Muscle of leg (tissue), 3 donors: ENCODE measurements at regions not wholly inside any gene's neighbourhood (a gene's known extent, or its start where the extent isn't known, plus 50 kb on each side); places are given as distances from the start of the nearest gene placed in this dataset.
A peak's percentile ranks its signal among the peaks of the same experiment; 100 is the strongest.

ENCODE experiments used
- DNase-seq: peaks from one replicate; pipeline ENCODE4 v3.0.0; 2013
- H3K27ac ChIP-seq: one replicate; pipeline ENCODE4 v1.5.1; 2013; ENCODE audit warnings: mild to moderate bottlenecking, low read length, control low read depth
- H3K27me3 ChIP-seq: one replicate; pipeline ENCODE4 v1.6.1; 2013; ENCODE audit warnings: low read length; ENCODE audit not compliant: control insufficient read depth, insufficient read depth
- H3K36me3 ChIP-seq: one replicate; pipeline ENCODE4 v1.6.1; 2013; ENCODE audit warnings: low read length; ENCODE audit not compliant: control insufficient read depth, insufficient read depth
- H3K4me1 ChIP-seq: one replicate; pipeline ENCODE4 v1.6.1; 2013; ENCODE audit warnings: low read length; ENCODE audit not compliant: control insufficient read depth, insufficient read depth
- H3K4me3 ChIP-seq: one replicate; pipeline ENCODE4 v1.5.1; 2013; ENCODE audit warnings: low read length, control low read depth
- H3K9me3 ChIP-seq: replicated peaks from 2 replicates; pipeline ENCODE4 v1.6.1; 2013; ENCODE audit warnings: low read depth, low read length; ENCODE audit not compliant: control insufficient read depth
- WGBS: methylation state at CpG from one replicate; pipeline ENCODE4 v1.1.5; 2013; ENCODE audit warnings: missing lambda C conversion rate; ENCODE audit not compliant: insufficient coverage; 5-methylcytosine and 5-hydroxymethylcytosine counted together

- Histone ChIP-seq H3K4me3 (no peak overlapping the region), H3K4me1 (no peaks in the 10 kb centered on the region), H3K36me3 (no peaks in the 10 kb centered on the region), H3K27me3 (peaks cover 3% of the 10 kb centered on the region), H3K27ac (no peak overlapping the region), H3K9me3 (peaks cover 15% of the 10 kb centered on the region)
- WGBS: 49% methylated on average over 4 of the region's 4 CpGs
- DNase-seq: no peak
These were observed 231.0 kb downstream of the C16orf95 start for GRCh38 chr16:87086156-87086555.

GRCh38 chr16:87086575-87086974, 230.6 kb downstream of the C16orf95 start:
- Histone ChIP-seq H3K36me3 (no peaks in the 10 kb centered on the region), H3K9me3 (peaks cover 12% of the 10 kb centered on the region), H3K27ac (no peak overlapping the region), H3K27me3 (peaks cover 7% of the 10 kb centered on the region), H3K4me1 (no peaks in the 10 kb centered on the region), H3K4me3 (no peak overlapping the region)
- no peak for DNase-seq

GRCh38 chr16:87092958-87093357, 224.2 kb downstream of the C16orf95 start:
- H3K4me3 ChIP-seq: no peak overlapping the region
- H3K36me3 ChIP-seq: no peaks in the 10 kb centered on the region
- H3K9me3 ChIP-seq: no peaks in the 10 kb centered on the region
- no peaks in the 10 kb centered on the region for H3K4me1 ChIP-seq
- DNase-seq: no peak
- no peak overlapping the region for H3K27ac ChIP-seq
- peaks cover 35% of the 10 kb centered on the region for H3K27me3 ChIP-seq
- WGBS: 94% methylated on average over 5 of the region's 5 CpGs

- no peak for DNase-seq
- Histone ChIP-seq H3K36me3 (no peaks in the 10 kb centered on the region), H3K4me1 (peaks cover 6% of the 10 kb centered on the region), H3K4me3 (no peak overlapping the region), H3K27me3 (peaks cover 42% of the 10 kb centered on the region), H3K9me3 (no peaks in the 10 kb centered on the region), H3K27ac (no peak overlapping the region)
- 69% methylated on average over 8 of the region's 18 CpGs for WGBS
These were observed 223.2 kb downstream of the C16orf95 start for GRCh38 chr16:87093804-87094555.

GRCh38 chr16:87094556-87094865, 222.7 kb downstream of the C16orf95 start:
- WGBS: 70% methylated on average over 2 of the region's 5 CpGs
- peaks cover 10% of the 10 kb centered on the region for H3K4me1 ChIP-seq
- peaks cover 47% of the 10 kb centered on the region for H3K27me3 ChIP-seq

GRCh38 chr16:87095271-87095670, 221.9 kb downstream of the C16orf95 start:
- 36% methylated on average over 3 of the region's 5 CpGs for WGBS
- Histone ChIP-seq H3K27me3 (peaks cover 49% of the 10 kb centered on the region), H3K4me3 (no peak overlapping the region), H3K9me3 (no peaks in the 10 kb centered on the region), H3K4me1 (peaks cover 12% of the 10 kb centered on the region), H3K36me3 (no peaks in the 10 kb centered on the region), H3K27ac (no peak overlapping the region)
- DNase-seq: no peak

More at GRCh38 chr16:87094556-87094865, 222.7 kb downstream of the C16orf95 start:
- H3K36me3 ChIP-seq: no peaks in the 10 kb centered on the region
- H3K9me3 ChIP-seq: no peaks in the 10 kb centered on the region
- no peak overlapping the region for H3K27ac ChIP-seq
- no peak for DNase-seq
- H3K4me3 ChIP-seq: no peak overlapping the region

- Histone ChIP-seq H3K4me1 (peaks cover 12% of the 10 kb centered on the region), H3K36me3 (no peaks in the 10 kb centered on the region), H3K27me3 (peaks cover 49% of the 10 kb centered on the region), H3K4me3 (no peak overlapping the region), H3K27ac (no peak overlapping the region), H3K9me3 (no peaks in the 10 kb centered on the region)
- DNase-seq: no peak
- 83% methylated on average over 7 of the region's 11 CpGs for WGBS
These were observed 220.4 kb downstream of the C16orf95 start for GRCh38 chr16:87096746-87097333.

- H3K27ac ChIP-seq: no peak overlapping the region
- WGBS: 81% methylated on average over 5 of the region's 5 CpGs
- H3K4me1 ChIP-seq: peaks cover 12% of the 10 kb centered on the region
- no peaks in the 10 kb centered on the region for H3K9me3 ChIP-seq
- H3K4me3 ChIP-seq: no peak overlapping the region
- peaks cover 44% of the 10 kb centered on the region for H3K27me3 ChIP-seq
- peak; percentile 27 for DNase-seq
- H3K36me3 ChIP-seq: no peaks in the 10 kb centered on the region
These were observed 218.8 kb downstream of the C16orf95 start for GRCh38 chr16:87098361-87098760.

- peaks cover 39% of the 10 kb centered on the region for H3K27me3 ChIP-seq
- WGBS: 39% methylated on average over 4 of the region's 9 CpGs
- peak; percentile 16 for DNase-seq
These were observed 218.0 kb downstream of the C16orf95 start for GRCh38 chr16:87098976-87099720.

GRCh38 chr16:87100306-87101058, 216.7 kb downstream of the C16orf95 start:
- no peak for DNase-seq
- no peak overlapping the region for H3K4me3 ChIP-seq
- peaks cover 36% of the 10 kb centered on the region for H3K27me3 ChIP-seq
- H3K9me3 ChIP-seq: peaks cover 4% of the 10 kb centered on the region
- H3K27ac ChIP-seq: no peak overlapping the region
- no peaks in the 10 kb centered on the region for H3K36me3 ChIP-seq
- peaks cover 12% of the 10 kb centered on the region for H3K4me1 ChIP-seq
- WGBS: 37% methylated on average over 3 of the region's 11 CpGs

More at GRCh38 chr16:87098976-87099720, 218.0 kb downstream of the C16orf95 start:
- H3K36me3 ChIP-seq: no peaks in the 10 kb centered on the region
- peaks cover under 1% of the 10 kb centered on the region for H3K9me3 ChIP-seq
- no peak overlapping the region for H3K4me3 ChIP-seq
- no peak overlapping the region for H3K27ac ChIP-seq
- H3K4me1 ChIP-seq: peaks cover 12% of the 10 kb centered on the region
